ENCODE measurements at regions not wholly inside any gene's neighbourhood (a gene's known extent, or its start where the extent isn't known, plus 50 kb on each side); places are given as distances from the start of the nearest gene placed in this dataset.

- Histone ChIP-seq H3K36me3 (replicated peaks in 1 of 2; ENCODE audit: control insufficient read depth in 1 of 2, insufficient read depth in 2 of 2, low read length in 2 of 2) (no peaks in the 10 kb centered on the region), H3K4me2 (replicated peaks; ENCODE audit: extremely low read depth, low read length, poor library complexity, severe bottlenecking) (no peak overlapping the region), H3K9ac (ENCODE audit: insufficient read depth, low read length, poor library complexity, severe bottlenecking) (no peak overlapping the region), H3K79me2 (ENCODE audit: insufficient read depth, low read length) (no peaks in the 10 kb centered on the region), H3K4me3 (replicated peaks in 1 of 3; ENCODE audit: low read depth in 2 of 3, low read length in 3 of 3) (no peak overlapping the region), H2AFZ (ENCODE audit: insufficient read depth, low read depth, low read length, poor library complexity, severe bottlenecking) (no peak overlapping the region), H4K20me1 (ENCODE audit: insufficient read depth, low read length) (no peaks in the 10 kb centered on the region), H3K27me3 (ENCODE audit: control insufficient read depth in 2 of 2, insufficient read depth in 2 of 2, low read length in 2 of 2) (no peaks in the 10 kb centered on the region), H3K4me1 (ENCODE audit: control insufficient read depth in 1 of 2, insufficient read depth in 2 of 2, low read length in 2 of 2) (no peaks in the 10 kb centered on the region), H3K27ac (ENCODE audit: low read depth in 1 of 2, low read length in 2 of 2) (no peak overlapping the region), H3K9me3 (replicated peaks in 1 of 2; ENCODE audit: control insufficient read depth in 1 of 2, insufficient read depth in 1 of 2, low read length in 2 of 2) (peaks cover 0 to 6% of the 10 kb centered on the region in 2 donors)
- Mint-ChIP-seq H3K27me3 (ENCODE audit: low read depth in 3 of 3) (peaks cover 5 to 7% (median 6%) of the 10 kb centered on the region in 3 donors), H3K4me3 (no peak overlapping the region), H3K4me1 (no peaks in the 10 kb centered on the region), H3K27ac (no peak overlapping the region), H3K36me3 (no peaks in the 10 kb centered on the region), H3K9me3 (peaks cover 2 to 12% (median 4%) of the 10 kb centered on the region in 7 donors)
- DNase-seq, result no peak
- no peak for TF ChIP-seq CTCF (IDR thresholded peaks at IDR 0.05)
- intact Hi-C loops (cut with micrococcal nuclease), result no loop called here
- 90% methylated on average over 21 of the region's 31 CpGs for WGBS (ENCODE audit: insufficient coverage)
These were observed 203.1 kb upstream of the C14orf180 start for GRCh38 chr14:104376202-104377140.

DNA sequence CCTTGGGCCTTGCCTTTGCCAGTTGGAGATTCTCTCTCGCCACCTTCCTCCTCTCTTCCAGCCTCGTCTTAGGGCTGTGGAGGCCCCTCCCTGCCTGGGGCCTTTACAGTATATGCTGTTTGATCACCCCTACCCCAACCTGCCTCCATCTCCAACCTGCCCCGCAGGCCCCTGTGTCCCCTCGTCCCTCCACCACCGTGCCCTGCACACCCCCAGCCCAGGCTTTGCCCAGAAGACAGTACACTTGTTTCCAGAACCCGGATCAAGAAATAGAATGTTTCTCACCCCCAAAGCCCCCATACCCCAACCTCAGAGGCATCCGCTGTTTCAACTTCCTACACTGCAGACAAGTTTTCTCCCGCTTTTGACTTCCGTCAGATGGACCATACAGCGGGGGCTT is 202.3 kb upstream of the C14orf180 start:
- DNase-seq, result no peak
- H3K27ac ChIP-seq (ENCODE audit: low read depth in 1 of 2, low read length in 2 of 2), result no peak overlapping the region
- H3K9ac ChIP-seq (ENCODE audit: insufficient read depth, low read length, poor library complexity, severe bottlenecking), result no peak overlapping the region
- no peaks in the 10 kb centered on the region for H3K36me3 Mint-ChIP-seq
- no peaks in the 10 kb centered on the region for H3K79me2 ChIP-seq (ENCODE audit: insufficient read depth, low read length)
- peaks cover 4 to 10% (median 9%) of the 10 kb centered on the region in 3 donors for H3K27me3 Mint-ChIP-seq (ENCODE audit: low read depth in 3 of 3)
- no peak overlapping the region for H3K4me2 ChIP-seq (replicated peaks; ENCODE audit: extremely low read depth, low read length, poor library complexity, severe bottlenecking)
- H3K4me1 Mint-ChIP-seq, result no peaks in the 10 kb centered on the region
- no peaks in the 10 kb centered on the region for H3K4me1 ChIP-seq (ENCODE audit: control insufficient read depth in 1 of 2, insufficient read depth in 2 of 2, low read length in 2 of 2)
- H2AFZ ChIP-seq (ENCODE audit: insufficient read depth, low read depth, low read length, poor library complexity, severe bottlenecking), result no peak overlapping the region
- H3K9me3 ChIP-seq (replicated peaks in 1 of 2; ENCODE audit: control insufficient read depth in 1 of 2, insufficient read depth in 1 of 2, low read length in 2 of 2), result peaks cover 0 to 6% of the 10 kb centered on the region in 2 donors
- WGBS (ENCODE audit: insufficient coverage), result 88% methylated on average over 10 of the region's 10 CpGs
- H3K4me3 Mint-ChIP-seq, result no peak overlapping the region
- H3K27ac Mint-ChIP-seq, result no peak overlapping the region
- H3K27me3 ChIP-seq (ENCODE audit: control insufficient read depth in 2 of 2, insufficient read depth in 2 of 2, low read length in 2 of 2), result no peaks in the 10 kb centered on the region
- H3K4me3 ChIP-seq (replicated peaks in 1 of 3; ENCODE audit: low read depth in 2 of 3, low read length in 3 of 3), result no peak overlapping the region
- H4K20me1 ChIP-seq (ENCODE audit: insufficient read depth, low read length), result no peaks in the 10 kb centered on the region
- intact Hi-C loops (cut with micrococcal nuclease), result no loop called here
- TF ChIP-seq CTCF (IDR thresholded peaks at IDR 0.05), result no peak
- H3K9me3 Mint-ChIP-seq, result peaks cover 2 to 13% (median 6%) of the 10 kb centered on the region in 7 donors
- H3K36me3 ChIP-seq (replicated peaks in 1 of 2; ENCODE audit: control insufficient read depth in 1 of 2, insufficient read depth in 2 of 2, low read length in 2 of 2), result no peaks in the 10 kb centered on the region

All from CD14-positive monocyte (primary cell).